OCI-LY7 (cell line): ENCODE measurements at regions not wholly inside any gene's neighbourhood (a gene's known extent, or its start where the extent isn't known, plus 50 kb on each side); places are given as distances from the start of the nearest gene placed in this dataset.

Source experiments
- BruUV-seq: library from RNA; stranded (reverse); fragments of 400-500 nt; replicated peaks from 2 replicates; lab custom pipeline; 2021; lab: Mats Ljungman, UMichigan
- CTCF ChIA-PET: fragments of 300-600 bp; sonication (Branson Sonifier 250); formaldehyde crosslinking; loops from one replicate; lab custom pipeline; 2022; ENCODE audit warnings: antibody characterized with exemption; ENCODE audit not compliant: unreplicated experiment; lab: Charles Lee
- POLR2A ChIA-PET: fragments of 300-600 bp; sonication (Branson Sonifier 250); formaldehyde crosslinking; loops from one replicate; lab custom pipeline; 2022; ENCODE audit warnings: antibody characterized with exemption; lab: Charles Lee
- DNase-seq: peaks from one replicate; pipeline ENCODE4 v3.0.0-alpha.2; 2015; ENCODE audit warnings: low spot score
- H2AFZ ChIP-seq: fragments of 200-600 bp; sonication (generic), shearing (Covaris generic); 2 replicates; pipeline ENCODE4 v1.6.1; 2014; ENCODE audit warnings: mild to moderate bottlenecking, antibody characterized with exemption, low read length, moderate library complexity
- H3K27ac ChIP-seq: fragments of 200-600 bp; sonication (generic); 2 replicates; pipeline ENCODE4 v1.5.1; 2014; ENCODE audit warnings: mixed run types, low read depth, mild to moderate bottlenecking, moderate library complexity, low read length, inconsistent platforms; ENCODE audit not compliant: poor library complexity, severe bottlenecking
- H3K36me3 ChIP-seq: fragments of 200-600 bp; sonication (generic); 2 replicates; pipeline ENCODE4 v1.6.1; 2014; ENCODE audit warnings: mild to moderate bottlenecking, antibody characterized with exemption, low read length, moderate library complexity, mixed read lengths; ENCODE audit not compliant: insufficient read depth
- H3K4me1 ChIP-seq: fragments of 200-600 bp; sonication (generic); 2 replicates; pipeline ENCODE4 v1.5.1; 2014; ENCODE audit warnings: mild to moderate bottlenecking, low read length; ENCODE audit not compliant: insufficient read depth, poor library complexity, severe bottlenecking
- H3K4me2 ChIP-seq: fragments of 200-600 bp; sonication (generic); 2 replicates; pipeline ENCODE4 v1.6.1; 2014; ENCODE audit warnings: mild to moderate bottlenecking, low read length
- H3K4me3 ChIP-seq: fragments of 200-600 bp; sonication (generic); 2 replicates; pipeline ENCODE4 v1.5.1; 2014; ENCODE audit warnings: mild to moderate bottlenecking, low read depth, low read length; ENCODE audit not compliant: poor library complexity, severe bottlenecking
- H3K79me2 ChIP-seq: fragments of 200-600 bp; sonication (generic); 2 replicates; pipeline ENCODE4 v1.6.1; 2016; ENCODE audit warnings: low read depth, mild to moderate bottlenecking, low read length, moderate library complexity, mixed read lengths; ENCODE audit not compliant: insufficient read depth
- H3K9me2 ChIP-seq: fragments of 200-600 bp; sonication (generic); 2 replicates; pipeline ENCODE4 v1.6.1; 2016; ENCODE audit warnings: mild to moderate bottlenecking, low read length, mixed read lengths; ENCODE audit not compliant: insufficient read depth
- H3K9me3 ChIP-seq: fragments of 200-600 bp; sonication (generic); 2 replicates; pipeline ENCODE4 v1.6.1; 2014; ENCODE audit warnings: mild to moderate bottlenecking, mixed run types, low read length, mixed read lengths
- H4K20me1 ChIP-seq: fragments of 200-600 bp; sonication (generic); 2 replicates; pipeline ENCODE4 v1.6.1; 2014; ENCODE audit warnings: mild to moderate bottlenecking, antibody characterized with exemption, low read length, moderate library complexity, mixed read lengths; ENCODE audit not compliant: insufficient read depth
- EZH2phosphoT487 ChIP-seq: fragments of 200-600 bp; sonication (generic); IDR thresholded peaks from 2 replicates; pipeline ENCODE4 v1.6.1; 2018; ENCODE audit warnings: low read depth, borderline replicate concordance, mild to moderate bottlenecking, mixed run types, antibody characterized with exemption, low read length, moderate library complexity, mixed read lengths
- intact Hi-C: fragments of 100-400 bp; cut with micrococcal nuclease; formaldehyde crosslinking; loops from one replicate; pipeline ENCODE4 v1.10.0; 2022; ENCODE audit not compliant: unreplicated experiment
- TF ChIP-seq, protein P1 (sequence below): fragments of 200-600 bp; sonication (generic); conservative IDR thresholded peaks from 2 replicates; pipeline ENCODE4 v1.5.1; 2014; ENCODE audit warnings: mild to moderate bottlenecking, antibody characterized with exemption, low read length, moderate library complexity, mixed read lengths

DNA sequence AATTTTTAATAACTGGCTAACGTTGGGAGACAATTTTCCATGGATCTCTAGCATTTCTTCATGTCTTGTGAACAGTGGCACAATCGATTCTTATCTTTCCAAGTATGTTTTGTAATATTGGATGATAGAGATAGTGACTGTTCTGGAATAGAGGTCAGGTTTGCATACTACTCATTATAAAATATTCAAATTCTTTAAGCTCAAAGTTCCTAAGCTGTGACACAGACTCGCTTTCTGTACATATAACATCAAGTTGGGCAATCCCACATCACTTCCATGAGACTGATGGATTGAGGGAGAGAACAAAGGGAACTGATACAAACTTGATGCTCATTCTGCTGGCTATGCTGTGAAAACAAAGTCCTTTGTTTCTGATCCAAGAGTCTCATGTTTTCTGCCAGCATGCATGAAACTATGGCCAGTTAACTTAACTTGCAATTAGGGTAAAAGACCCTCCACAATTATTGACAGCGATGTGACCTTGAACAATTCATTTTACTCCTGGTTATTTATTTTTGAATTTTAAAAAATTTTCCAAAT, 392.4 kb downstream of the TTLL7 start:
- intact Hi-C loops, result no loop called here
- Histone ChIP-seq H3K27ac (no peak overlapping the region), H3K4me3 (no peak overlapping the region), H3K36me3 (no peaks in the 10 kb centered on the region), H3K79me2 (no peaks in the 10 kb centered on the region), H3K9me2 (no peaks in the 10 kb centered on the region), H3K9me3 (peaks cover 7% of the 10 kb centered on the region; the same call in 1 of the 2 replicates), H3K4me1 (no peaks in the 10 kb centered on the region), H4K20me1 (no peaks in the 10 kb centered on the region), H2AFZ (no peak overlapping the region), H3K4me2 (no peak overlapping the region)
- TF ChIP-seq EZH2phosphoT487, result no peak
- TF ChIP-seq, protein P1, sequence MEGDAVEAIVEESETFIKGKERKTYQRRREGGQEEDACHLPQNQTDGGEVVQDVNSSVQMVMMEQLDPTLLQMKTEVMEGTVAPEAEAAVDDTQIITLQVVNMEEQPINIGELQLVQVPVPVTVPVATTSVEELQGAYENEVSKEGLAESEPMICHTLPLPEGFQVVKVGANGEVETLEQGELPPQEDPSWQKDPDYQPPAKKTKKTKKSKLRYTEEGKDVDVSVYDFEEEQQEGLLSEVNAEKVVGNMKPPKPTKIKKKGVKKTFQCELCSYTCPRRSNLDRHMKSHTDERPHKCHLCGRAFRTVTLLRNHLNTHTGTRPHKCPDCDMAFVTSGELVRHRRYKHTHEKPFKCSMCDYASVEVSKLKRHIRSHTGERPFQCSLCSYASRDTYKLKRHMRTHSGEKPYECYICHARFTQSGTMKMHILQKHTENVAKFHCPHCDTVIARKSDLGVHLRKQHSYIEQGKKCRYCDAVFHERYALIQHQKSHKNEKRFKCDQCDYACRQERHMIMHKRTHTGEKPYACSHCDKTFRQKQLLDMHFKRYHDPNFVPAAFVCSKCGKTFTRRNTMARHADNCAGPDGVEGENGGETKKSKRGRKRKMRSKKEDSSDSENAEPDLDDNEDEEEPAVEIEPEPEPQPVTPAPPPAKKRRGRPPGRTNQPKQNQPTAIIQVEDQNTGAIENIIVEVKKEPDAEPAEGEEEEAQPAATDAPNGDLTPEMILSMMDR, result no peak
- no TSS peak for BruUV-seq
- DNase-seq, result no peak
- POLR2A ChIA-PET, result no interaction called here
- CTCF ChIA-PET, result no interaction called here

GRCh38 chr1:83596331-83596730, 402.6 kb downstream of the TTLL7 start:
- no peaks in the 10 kb centered on the region for H3K4me1 ChIP-seq
- H3K27ac ChIP-seq, result no peak overlapping the region
- H3K4me2 ChIP-seq, result no peak overlapping the region
- CTCF ChIA-PET, result no interaction called here
- POLR2A ChIA-PET, result interaction anchor here (0.6 to 0.7 kb wide), 2 partner anchors 12 to 46 kb away, joined by 3 read pairs; no protein-coding TSS in a partner anchor
- no TSS peak for BruUV-seq
- no peak for DNase-seq
- H4K20me1 ChIP-seq, result no peaks in the 10 kb centered on the region
- H3K36me3 ChIP-seq, result no peaks in the 10 kb centered on the region
- H2AFZ ChIP-seq, result no peak overlapping the region
- no peak overlapping the region for H3K4me3 ChIP-seq
- H3K79me2 ChIP-seq, result no peaks in the 10 kb centered on the region
- intact Hi-C loops, result no loop called here
- no peaks in the 10 kb centered on the region for H3K9me2 ChIP-seq
- no peak for TF ChIP-seq EZH2phosphoT487
- TF ChIP-seq, protein P1, result no peak
- H3K9me3 ChIP-seq, result no peaks in the 10 kb centered on the region

- no peaks in the 10 kb centered on the region for H3K9me2 ChIP-seq
- CTCF ChIA-PET, result no interaction called here
- H2AFZ ChIP-seq, result no peak overlapping the region
- no peak overlapping the region for H3K4me3 ChIP-seq
- no peaks in the 10 kb centered on the region for H3K9me3 ChIP-seq
- no peaks in the 10 kb centered on the region for H3K4me1 ChIP-seq
- no peaks in the 10 kb centered on the region for H3K36me3 ChIP-seq
- intact Hi-C loops, result no loop called here
- no peak for TF ChIP-seq EZH2phosphoT487
- TF ChIP-seq, protein P1, result peak; percentile 68
- H4K20me1 ChIP-seq, result no peaks in the 10 kb centered on the region
- POLR2A ChIA-PET, result no interaction called here
- no TSS peak for BruUV-seq
- peak; percentile 21 for DNase-seq
- no peak overlapping the region for H3K4me2 ChIP-seq
- H3K27ac ChIP-seq, result no peak overlapping the region
- H3K79me2 ChIP-seq, result no peaks in the 10 kb centered on the region
Observed at GRCh38 chr1:83593073-83593472, 405.9 kb downstream of the TTLL7 start.
